Upper lobe of right lung (tissue), 1 donor: ENCODE measurements at regions not wholly inside any gene's neighbourhood (a gene's known extent, or its start where the extent isn't known, plus 50 kb on each side); places are given as distances from the start of the nearest gene placed in this dataset.

Source experiments
- ATAC-seq: fragments of 200-7000 bp; cut with Tn5 transposase; one replicate; pipeline ENCODE4 v1.9.1; 2020; ENCODE audit warnings: mild to moderate bottlenecking, moderate library complexity
- DNase-seq: peaks from one replicate; pipeline ENCODE4 v3.0.0-alpha.2; 2020
- H3K27ac ChIP-seq: fragments of 200-600 bp; one replicate; pipeline ENCODE4 v1.8.0; 2022
- H3K27me3 ChIP-seq: fragments of 200-600 bp; one replicate; pipeline ENCODE4 v1.8.0; 2022; ENCODE audit warnings: mild to moderate bottlenecking
- H3K36me3 ChIP-seq: fragments of 200-600 bp; one replicate; pipeline ENCODE4 v1.8.0; 2022
- H3K4me1 ChIP-seq: fragments of 200-600 bp; one replicate; pipeline ENCODE4 v1.8.0; 2022
- H3K4me3 ChIP-seq: fragments of 200-600 bp; one replicate; pipeline ENCODE4 v1.8.0; 2022; ENCODE audit warnings: mild to moderate bottlenecking
- H3K9me3 ChIP-seq: fragments of 200-600 bp; one replicate; pipeline ENCODE4 v1.8.0; 2022
- intact Hi-C: fragments of 100-400 bp; cut with DNase I; formaldehyde crosslinking; loops from one replicate; pipeline ENCODE4 v1.11.0; 2022
- TF ChIP-seq, protein P1 (sequence below): fragments of 200-600 bp; IDR thresholded peaks from one replicate; pipeline ENCODE4 v1.8.0; 2022; ENCODE audit warnings: antibody characterized with exemption
- donor health status: DM: no; HTN: yes; CAD: no; lungs with severe emphysema.

DNA sequence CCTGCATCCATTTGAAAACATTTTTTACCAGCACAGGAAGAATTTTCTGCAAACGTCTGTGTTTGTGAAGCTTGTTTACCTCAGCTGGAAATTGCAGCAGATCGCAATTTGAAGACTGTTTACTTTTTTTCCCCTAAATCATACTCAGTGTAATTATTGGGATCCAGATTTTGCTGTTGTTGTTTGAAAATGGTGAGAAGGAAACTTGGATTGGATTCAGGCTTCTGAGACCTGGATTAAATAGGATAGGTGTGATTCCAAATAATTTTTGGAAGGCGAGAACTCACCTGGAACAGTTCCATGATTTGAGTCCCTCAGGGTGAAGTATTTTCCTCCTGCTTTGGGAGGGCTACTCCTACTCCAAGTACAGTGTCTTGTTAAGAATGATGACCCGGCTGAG, 279.8 kb downstream of the STIM2 start:
- H3K27me3 ChIP-seq: no peaks in the 10 kb centered on the region
- intact Hi-C loops: no loop called here
- H3K36me3 ChIP-seq: no peaks in the 10 kb centered on the region
- H3K4me3 ChIP-seq: no peak overlapping the region
- no peak overlapping the region for H3K27ac ChIP-seq
- ATAC-seq (no peak), DNase-seq (no peak)
- TF ChIP-seq, protein P1, sequence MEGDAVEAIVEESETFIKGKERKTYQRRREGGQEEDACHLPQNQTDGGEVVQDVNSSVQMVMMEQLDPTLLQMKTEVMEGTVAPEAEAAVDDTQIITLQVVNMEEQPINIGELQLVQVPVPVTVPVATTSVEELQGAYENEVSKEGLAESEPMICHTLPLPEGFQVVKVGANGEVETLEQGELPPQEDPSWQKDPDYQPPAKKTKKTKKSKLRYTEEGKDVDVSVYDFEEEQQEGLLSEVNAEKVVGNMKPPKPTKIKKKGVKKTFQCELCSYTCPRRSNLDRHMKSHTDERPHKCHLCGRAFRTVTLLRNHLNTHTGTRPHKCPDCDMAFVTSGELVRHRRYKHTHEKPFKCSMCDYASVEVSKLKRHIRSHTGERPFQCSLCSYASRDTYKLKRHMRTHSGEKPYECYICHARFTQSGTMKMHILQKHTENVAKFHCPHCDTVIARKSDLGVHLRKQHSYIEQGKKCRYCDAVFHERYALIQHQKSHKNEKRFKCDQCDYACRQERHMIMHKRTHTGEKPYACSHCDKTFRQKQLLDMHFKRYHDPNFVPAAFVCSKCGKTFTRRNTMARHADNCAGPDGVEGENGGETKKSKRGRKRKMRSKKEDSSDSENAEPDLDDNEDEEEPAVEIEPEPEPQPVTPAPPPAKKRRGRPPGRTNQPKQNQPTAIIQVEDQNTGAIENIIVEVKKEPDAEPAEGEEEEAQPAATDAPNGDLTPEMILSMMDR: no peak
- no peaks in the 10 kb centered on the region for H3K4me1 ChIP-seq
- H3K9me3 ChIP-seq: no peaks in the 10 kb centered on the region

DNA sequence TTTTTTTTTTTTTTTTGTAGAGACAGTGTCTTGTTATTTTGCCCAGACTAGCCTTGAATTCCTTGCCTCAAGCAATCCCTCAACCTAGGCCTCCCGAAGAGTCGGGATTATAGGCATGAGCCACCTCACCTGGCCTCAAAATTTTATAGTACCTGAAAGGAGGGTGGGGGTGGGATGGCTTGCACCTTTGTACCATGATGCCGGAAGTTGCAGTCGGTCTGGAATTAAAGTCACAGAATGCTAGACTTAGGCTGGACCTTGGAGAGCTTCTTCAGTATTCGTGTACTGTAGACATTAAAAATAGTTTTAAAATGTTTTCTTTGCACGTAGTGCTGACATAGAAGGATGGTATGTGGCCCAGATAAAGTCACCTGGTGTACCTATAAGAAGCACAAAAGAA, 280.9 kb downstream of the STIM2 start:
- H3K27me3 ChIP-seq: no peaks in the 10 kb centered on the region
- no peaks in the 10 kb centered on the region for H3K36me3 ChIP-seq
- H3K4me1 ChIP-seq: no peaks in the 10 kb centered on the region
- no peak for DNase-seq
- H3K4me3 ChIP-seq: no peak overlapping the region
- H3K9me3 ChIP-seq: no peaks in the 10 kb centered on the region
- intact Hi-C loops: no loop called here
- TF ChIP-seq, protein P1: no peak
- H3K27ac ChIP-seq: no peak overlapping the region
- no peak for ATAC-seq

DNA sequence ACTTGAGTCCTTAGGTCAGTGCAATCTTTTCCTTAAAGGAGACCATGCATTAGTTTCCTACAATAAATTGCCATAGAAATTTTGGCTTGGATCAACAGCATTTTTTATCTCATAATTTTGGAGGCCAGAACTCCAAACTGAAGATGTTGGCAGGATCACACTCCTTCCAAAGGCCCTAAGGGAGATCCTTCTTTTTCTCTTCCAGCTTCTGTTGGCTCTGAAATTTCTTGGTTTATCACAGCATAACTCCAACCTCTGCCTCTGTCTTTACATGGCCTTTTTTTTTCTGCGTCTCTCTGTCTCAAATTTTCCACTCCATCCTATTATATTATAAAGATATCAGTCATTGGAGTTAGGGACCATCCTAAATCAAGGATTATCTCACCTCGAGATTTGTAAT, 282.2 kb downstream of the STIM2 start:
- H3K36me3 ChIP-seq: no peaks in the 10 kb centered on the region
- H3K9me3 ChIP-seq: no peaks in the 10 kb centered on the region
- H3K4me1 ChIP-seq: no peaks in the 10 kb centered on the region
- no peak overlapping the region for H3K27ac ChIP-seq
- no peak for ATAC-seq
- TF ChIP-seq, protein P1: no peak
- intact Hi-C loops: no loop called here
- no peaks in the 10 kb centered on the region for H3K27me3 ChIP-seq
- DNase-seq: no peak
- H3K4me3 ChIP-seq: no peak overlapping the region

DNA sequence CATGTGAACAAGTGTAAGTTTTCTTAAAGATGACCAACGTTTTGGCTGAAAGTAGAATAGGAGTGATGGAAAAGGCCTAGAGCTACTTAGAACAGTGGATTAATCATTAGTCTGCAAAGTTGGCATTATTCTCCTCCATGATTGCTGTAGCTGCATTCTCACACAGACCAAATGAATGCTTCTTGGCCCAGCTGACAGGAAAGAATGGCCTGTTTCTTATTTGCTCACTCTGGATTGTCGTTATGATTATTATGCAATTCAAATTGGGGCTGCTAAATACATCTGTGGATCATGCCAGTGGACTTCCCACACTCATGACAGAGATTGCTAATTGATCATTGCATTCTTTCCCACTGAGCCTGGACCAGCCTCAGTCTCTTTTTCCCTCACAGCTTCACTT, 285.0 kb downstream of the STIM2 start:
- TF ChIP-seq, protein P1: no peak
- Histone ChIP-seq H3K27ac (no peak overlapping the region), H3K9me3 (no peaks in the 10 kb centered on the region), H3K27me3 (no peaks in the 10 kb centered on the region), H3K36me3 (no peaks in the 10 kb centered on the region), H3K4me3 (no peak overlapping the region), H3K4me1 (no peaks in the 10 kb centered on the region)
- ATAC-seq (no peak), DNase-seq (no peak)
- intact Hi-C loops: no loop called here

DNA sequence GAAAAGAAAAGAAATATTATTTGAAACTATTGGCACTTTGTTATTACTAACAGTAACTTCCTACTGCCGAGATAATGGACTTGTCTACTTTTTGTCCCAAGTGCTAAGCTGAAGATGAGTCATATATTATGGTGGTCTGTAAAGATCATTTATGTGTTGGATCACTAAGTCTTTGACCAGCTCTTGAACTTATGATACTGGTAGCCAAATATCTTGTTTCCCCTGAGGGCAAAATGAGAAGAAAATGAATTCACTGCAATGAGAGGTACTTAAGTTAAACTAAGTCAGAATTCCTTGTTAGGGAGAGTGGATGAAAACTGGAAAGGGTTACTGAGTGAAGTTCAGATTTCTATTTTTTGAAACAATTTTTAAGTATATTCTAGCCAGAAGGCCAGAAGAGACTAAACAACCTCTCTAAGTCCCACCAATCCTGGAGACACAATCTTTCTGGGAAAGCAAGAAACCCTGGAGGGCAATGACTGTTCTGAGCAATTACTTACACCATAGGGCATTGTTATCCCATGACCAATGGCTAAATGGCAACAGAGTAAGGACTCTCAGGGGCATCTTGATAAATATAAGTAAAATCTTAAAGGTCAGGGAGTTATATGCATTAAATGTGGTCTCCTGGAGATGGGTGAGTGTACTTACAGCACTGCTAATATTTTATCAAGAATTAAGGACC, 287.7 kb downstream of the STIM2 start:
- ATAC-seq: no peak
- Histone ChIP-seq H3K9me3 (no peaks in the 10 kb centered on the region), H3K27me3 (no peaks in the 10 kb centered on the region), H3K4me1 (no peaks in the 10 kb centered on the region), H3K4me3 (no peak overlapping the region), H3K36me3 (no peaks in the 10 kb centered on the region), H3K27ac (no peak overlapping the region)
- no peak for DNase-seq
- intact Hi-C loops: no loop called here
- TF ChIP-seq, protein P1: no peak
